ENCODE measurements at regions not wholly inside any gene's neighbourhood (a gene's known extent, or its start where the extent isn't known, plus 50 kb on each side); places are given as distances from the start of the nearest gene placed in this dataset.

- no peaks in the 10 kb centered on the region for H3K9me3 ChIP-seq (ENCODE audit: control insufficient read depth, insufficient read depth, low read length)
- H3K27ac ChIP-seq (ENCODE audit: low read depth, low read length): no peak overlapping the region
- H3K9me2 ChIP-seq (replicated peaks; ENCODE audit: control insufficient read depth, low read length): no peaks in the 10 kb centered on the region
- H3K36me3 ChIP-seq (ENCODE audit: control insufficient read depth, low read length): no peaks in the 10 kb centered on the region
- no peaks in the 10 kb centered on the region for H4K20me1 ChIP-seq (ENCODE audit: control insufficient read depth, insufficient read depth, low read depth, low read length)
- H3K4me3 ChIP-seq (ENCODE audit: low read length): no peak overlapping the region
- H3K4me1 ChIP-seq (ENCODE audit: control insufficient read depth, low read length): no peaks in the 10 kb centered on the region
- no peaks in the 10 kb centered on the region for H3K79me2 ChIP-seq (ENCODE audit: control insufficient read depth, low read length)
- no peak overlapping the region for H3K4me2 ChIP-seq (ENCODE audit: low read length)
- TF ChIP-seq EZH2phosphoT487 (IDR thresholded peaks at IDR 0.05; ENCODE audit: borderline replicate concordance, low read length): no peak
- TF ChIP-seq, protein P1, sequence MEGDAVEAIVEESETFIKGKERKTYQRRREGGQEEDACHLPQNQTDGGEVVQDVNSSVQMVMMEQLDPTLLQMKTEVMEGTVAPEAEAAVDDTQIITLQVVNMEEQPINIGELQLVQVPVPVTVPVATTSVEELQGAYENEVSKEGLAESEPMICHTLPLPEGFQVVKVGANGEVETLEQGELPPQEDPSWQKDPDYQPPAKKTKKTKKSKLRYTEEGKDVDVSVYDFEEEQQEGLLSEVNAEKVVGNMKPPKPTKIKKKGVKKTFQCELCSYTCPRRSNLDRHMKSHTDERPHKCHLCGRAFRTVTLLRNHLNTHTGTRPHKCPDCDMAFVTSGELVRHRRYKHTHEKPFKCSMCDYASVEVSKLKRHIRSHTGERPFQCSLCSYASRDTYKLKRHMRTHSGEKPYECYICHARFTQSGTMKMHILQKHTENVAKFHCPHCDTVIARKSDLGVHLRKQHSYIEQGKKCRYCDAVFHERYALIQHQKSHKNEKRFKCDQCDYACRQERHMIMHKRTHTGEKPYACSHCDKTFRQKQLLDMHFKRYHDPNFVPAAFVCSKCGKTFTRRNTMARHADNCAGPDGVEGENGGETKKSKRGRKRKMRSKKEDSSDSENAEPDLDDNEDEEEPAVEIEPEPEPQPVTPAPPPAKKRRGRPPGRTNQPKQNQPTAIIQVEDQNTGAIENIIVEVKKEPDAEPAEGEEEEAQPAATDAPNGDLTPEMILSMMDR (IDR thresholded peaks at IDR 0.05; ENCODE audit: low read depth, low read length, poor library complexity, severe bottlenecking): no peak
- H3K27me3 ChIP-seq (ENCODE audit: control insufficient read depth, low read length): no peaks in the 10 kb centered on the region
- H3F3A ChIP-seq (ENCODE audit: control insufficient read depth, insufficient read depth): no peaks in the 10 kb centered on the region
These were observed 105.8 kb upstream of the NCKAP5 start for GRCh38 chr2:133674066-133674432.

GRCh38 chr2:133674433-133675331 lies 106.4 kb upstream of the NCKAP5 start:
- Histone ChIP-seq H3K4me1 (ENCODE audit: control insufficient read depth, low read length) (no peaks in the 10 kb centered on the region), H3K9me3 (ENCODE audit: control insufficient read depth, insufficient read depth, low read length) (no peaks in the 10 kb centered on the region), H3F3A (ENCODE audit: control insufficient read depth, insufficient read depth) (no peaks in the 10 kb centered on the region), H4K20me1 (ENCODE audit: control insufficient read depth, insufficient read depth, low read depth, low read length) (no peaks in the 10 kb centered on the region), H3K4me2 (ENCODE audit: low read length) (no peak overlapping the region), H3K9me2 (replicated peaks; ENCODE audit: control insufficient read depth, low read length) (no peaks in the 10 kb centered on the region), H3K4me3 (ENCODE audit: low read length) (no peak overlapping the region), H3K27me3 (ENCODE audit: control insufficient read depth, low read length) (no peaks in the 10 kb centered on the region), H3K79me2 (ENCODE audit: control insufficient read depth, low read length) (no peaks in the 10 kb centered on the region), H3K36me3 (ENCODE audit: control insufficient read depth, low read length) (no peaks in the 10 kb centered on the region), H3K27ac (ENCODE audit: low read depth, low read length) (no peak overlapping the region)
- TF ChIP-seq, protein P1 (IDR thresholded peaks at IDR 0.05; ENCODE audit: low read depth, low read length, poor library complexity, severe bottlenecking): no peak
- TF ChIP-seq EZH2phosphoT487 (IDR thresholded peaks at IDR 0.05; ENCODE audit: borderline replicate concordance, low read length): no peak

DNA sequence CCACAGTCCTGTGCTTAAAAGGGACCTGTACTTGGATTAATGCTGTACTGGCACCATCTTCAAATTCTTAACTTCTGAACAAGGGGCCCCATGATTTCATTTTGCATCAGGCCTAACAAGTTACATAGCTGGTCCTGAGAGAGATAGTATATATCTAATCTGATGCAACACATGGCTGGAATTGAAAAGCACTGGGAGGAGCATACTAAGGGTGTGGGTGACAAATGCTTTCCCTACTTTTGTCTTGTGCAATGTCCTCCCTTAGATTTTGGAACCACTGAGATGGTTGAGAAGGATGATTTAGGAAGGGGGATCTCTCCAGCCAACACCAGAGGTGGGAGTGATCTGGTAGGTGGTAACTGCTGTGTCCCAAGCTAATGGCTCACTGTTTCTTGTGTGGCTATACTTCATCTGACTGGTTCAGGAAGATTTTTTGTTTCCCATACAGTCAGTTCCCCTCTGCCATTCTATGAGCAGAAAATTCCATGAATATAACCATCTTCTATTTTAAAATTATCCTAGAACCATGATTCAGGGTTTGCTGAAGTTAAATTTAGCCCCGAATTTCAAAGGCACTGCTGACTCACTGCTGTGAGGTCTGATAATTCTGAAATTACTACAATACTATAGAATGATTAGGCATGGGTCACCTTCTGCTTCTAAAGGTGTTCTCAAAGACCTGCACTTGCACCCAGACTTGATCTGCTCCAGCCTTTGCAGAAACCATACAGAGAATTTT lies 108.3 kb upstream of the NCKAP5 start:
- Histone ChIP-seq H3K4me2 (ENCODE audit: low read length) (no peak overlapping the region), H3F3A (ENCODE audit: control insufficient read depth, insufficient read depth) (no peaks in the 10 kb centered on the region), H3K27me3 (ENCODE audit: control insufficient read depth, low read length) (no peaks in the 10 kb centered on the region), H3K4me1 (ENCODE audit: control insufficient read depth, low read length) (no peaks in the 10 kb centered on the region), H3K4me3 (ENCODE audit: low read length) (no peak overlapping the region), H4K20me1 (ENCODE audit: control insufficient read depth, insufficient read depth, low read depth, low read length) (no peaks in the 10 kb centered on the region), H3K36me3 (ENCODE audit: control insufficient read depth, low read length) (no peaks in the 10 kb centered on the region), H3K27ac (ENCODE audit: low read depth, low read length) (no peak overlapping the region), H3K9me2 (replicated peaks; ENCODE audit: control insufficient read depth, low read length) (no peaks in the 10 kb centered on the region), H3K79me2 (ENCODE audit: control insufficient read depth, low read length) (no peaks in the 10 kb centered on the region), H3K9me3 (ENCODE audit: control insufficient read depth, insufficient read depth, low read length) (no peaks in the 10 kb centered on the region)
- TF ChIP-seq EZH2phosphoT487 (IDR thresholded peaks at IDR 0.05; ENCODE audit: borderline replicate concordance, low read length): no peak
- TF ChIP-seq, protein P1 (IDR thresholded peaks at IDR 0.05; ENCODE audit: low read depth, low read length, poor library complexity, severe bottlenecking): no peak

Data from DOHH2 (cell line).